Superior temporal gyrus (tissue), 1 donor: ENCODE measurements at regions not wholly inside any gene's neighbourhood (a gene's known extent, or its start where the extent isn't known, plus 50 kb on each side); places are given as distances from the start of the nearest gene placed in this dataset.
"Not testable (repeated sequence)": the region's sequence is repeated elsewhere in the genome, so short reads cannot be mapped to it uniquely, and the experiment has no call there.

ENCODE experiments used
- DNase-seq: peaks from one replicate; pipeline ENCODE4 v3.0.0-alpha.2; 2016; ENCODE audit errors: extremely low spot score

DNA sequence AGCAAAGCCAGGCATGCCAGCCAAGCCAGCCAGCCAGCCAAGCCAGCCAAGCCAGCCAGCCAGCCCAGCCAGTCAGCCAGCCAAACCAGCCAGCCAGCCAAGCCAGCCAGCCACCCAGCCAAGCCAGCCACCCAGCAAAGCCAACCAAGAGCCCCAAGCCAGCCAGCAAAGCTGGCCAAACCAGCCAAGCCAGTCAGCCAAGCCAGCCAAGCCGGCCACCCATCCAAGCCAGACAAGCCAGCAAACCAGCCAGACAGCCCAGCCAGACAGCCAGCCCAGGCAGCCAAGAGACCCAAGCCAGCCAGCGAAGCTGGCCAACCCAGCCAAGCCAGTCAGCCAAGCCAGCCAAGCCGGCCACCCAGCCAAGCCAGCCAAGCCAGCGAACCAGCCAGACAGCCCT lies 338.3 kb upstream of the PLGLB2 start:
- not testable (repeated sequence) for DNase-seq

DNA sequence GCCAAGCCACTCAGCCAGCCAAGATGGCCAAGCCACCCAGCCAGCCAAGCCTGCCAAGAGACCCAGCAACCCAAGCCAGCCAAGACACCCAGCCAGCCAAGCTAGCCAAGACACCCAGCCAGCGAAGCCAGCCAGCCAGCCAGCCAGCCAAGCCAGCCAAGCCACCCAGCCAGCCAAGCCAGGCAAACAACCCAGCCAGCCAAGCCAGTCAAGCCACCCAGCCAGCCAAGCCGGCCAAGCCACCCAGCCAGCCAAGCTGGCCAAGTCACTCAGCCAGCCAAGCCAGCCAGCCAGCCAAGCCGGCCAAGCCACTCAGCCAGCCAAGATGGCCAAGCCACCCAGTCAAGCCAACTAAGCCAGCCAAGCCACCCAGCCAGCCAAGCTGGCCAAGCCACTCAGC lies 337.5 kb upstream of the PLGLB2 start:
- not testable (repeated sequence) for DNase-seq

GRCh38 chr2:87412036-87412820 lies 335.7 kb upstream of the PLGLB2 start:
- DNase-seq: not testable (repeated sequence)

DNA sequence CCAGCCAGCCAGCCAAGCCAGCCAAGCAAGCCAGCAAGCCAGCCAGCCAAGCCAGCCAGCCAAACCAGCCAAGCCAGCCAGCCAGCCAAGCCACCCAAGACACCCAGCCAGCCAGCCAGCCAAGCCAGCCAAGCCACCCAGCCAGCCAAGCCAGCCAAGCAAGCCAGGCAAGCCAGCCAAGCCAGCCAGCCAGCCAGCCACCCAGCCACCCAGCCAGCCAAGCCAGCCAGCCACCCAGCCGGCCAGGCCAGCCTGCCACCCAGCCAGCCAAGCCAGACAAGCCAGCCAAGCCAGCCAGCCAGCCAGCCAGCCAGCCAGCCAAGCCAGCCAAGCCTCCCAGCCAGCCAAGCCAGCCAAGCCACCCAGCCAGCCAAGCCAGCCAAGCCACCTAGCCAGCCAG lies 333.6 kb upstream of the PLGLB2 start:
- not testable (repeated sequence) for DNase-seq

- DNase-seq: not testable (repeated sequence)
Observed at GRCh38 chr2:87414795-87415570, 332.9 kb upstream of the PLGLB2 start.

DNA sequence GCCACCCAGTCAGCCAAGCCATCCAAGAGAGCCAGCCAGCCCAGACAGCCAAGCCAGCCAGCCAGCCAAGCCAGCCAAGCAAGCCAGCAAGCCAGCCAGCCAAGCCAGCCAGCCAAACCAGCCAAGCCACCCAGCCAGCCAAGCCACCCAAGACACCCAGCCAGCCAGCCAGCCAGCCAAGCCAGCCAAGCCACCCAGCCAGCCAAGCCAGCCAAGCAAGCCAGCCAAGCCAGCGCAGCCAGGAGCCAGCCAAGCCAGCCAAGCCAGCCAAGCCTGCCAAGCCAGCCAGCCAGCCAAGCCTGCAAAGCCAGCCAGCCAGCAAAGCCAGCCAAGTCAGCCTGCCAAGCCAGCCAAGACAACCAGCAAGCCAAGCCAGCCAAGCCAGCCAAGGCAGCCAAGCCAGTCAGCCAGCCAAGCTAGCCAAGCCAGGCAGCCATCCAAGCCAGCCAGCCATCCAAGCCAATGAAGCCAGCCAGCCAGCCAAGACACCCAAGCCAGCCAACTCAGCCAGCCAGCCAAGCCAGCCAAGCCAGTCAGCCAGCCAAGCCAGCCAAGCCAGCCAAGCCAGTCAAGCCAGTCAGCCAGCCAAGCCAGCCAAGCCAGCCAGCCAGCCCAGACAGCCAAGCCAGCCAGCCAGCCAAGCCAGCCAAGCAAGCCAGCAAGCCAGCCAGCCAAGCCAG lies 332.2 kb upstream of the PLGLB2 start:
- not testable (repeated sequence) for DNase-seq

- not testable (repeated sequence) for DNase-seq
Observed at GRCh38 chr2:87416266-87416592, 331.7 kb upstream of the PLGLB2 start.

GRCh38 chr2:87417147-87417546 lies 330.7 kb upstream of the PLGLB2 start:
- not testable (repeated sequence) for DNase-seq

- DNase-seq: not testable (repeated sequence)
Observed at GRCh38 chr2:87417742-87418567, 329.9 kb upstream of the PLGLB2 start.

GRCh38 chr2:87418823-87419822 lies 328.8 kb upstream of the PLGLB2 start:
- DNase-seq: not testable (repeated sequence)

DNA sequence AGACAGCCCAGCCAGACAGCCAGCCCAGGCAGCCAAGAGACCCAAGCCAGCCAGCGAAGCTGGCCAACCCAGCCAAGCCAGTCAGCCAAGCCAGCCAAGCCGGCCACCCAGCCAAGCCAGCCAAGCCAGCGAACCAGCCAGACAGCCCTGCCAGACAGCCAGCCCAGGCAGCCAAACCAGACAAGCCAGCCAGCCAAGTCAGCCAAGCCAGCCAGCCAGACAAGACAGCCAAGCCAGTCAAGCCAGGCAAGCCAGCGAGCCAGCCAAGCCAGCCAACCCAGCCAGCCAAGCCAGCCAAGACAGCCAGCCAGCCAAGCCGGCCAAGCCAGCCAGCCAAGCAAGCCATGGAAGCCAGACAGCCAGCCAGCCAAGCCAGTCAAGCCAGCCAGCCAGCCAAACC lies 327.9 kb upstream of the PLGLB2 start:
- DNase-seq: not testable (repeated sequence)

DNA sequence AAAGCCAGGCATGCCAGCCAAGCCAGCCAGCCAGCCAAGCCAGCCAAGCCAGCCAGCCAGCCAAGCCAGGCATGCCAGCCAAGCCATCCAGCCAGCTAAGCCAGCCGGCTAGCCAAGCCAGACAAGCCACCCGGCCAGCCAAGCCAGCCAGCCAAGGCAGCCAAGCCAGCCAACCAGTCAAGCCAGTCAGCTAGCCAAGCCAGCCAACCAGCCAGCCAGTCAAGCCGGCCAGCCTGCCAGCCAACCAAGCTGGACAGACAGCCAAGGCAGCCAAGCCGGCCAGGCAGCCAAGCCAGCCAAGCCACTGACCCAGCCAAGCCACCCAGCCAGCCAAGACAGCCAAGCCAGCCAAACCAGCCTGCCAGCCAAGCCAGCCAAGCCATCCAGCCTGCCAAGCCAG lies 326.9 kb upstream of the PLGLB2 start:
- not testable (repeated sequence) for DNase-seq

- not testable (repeated sequence) for DNase-seq
Observed at GRCh38 chr2:87423796-87424762, 323.8 kb upstream of the PLGLB2 start.

- not testable (repeated sequence) for DNase-seq
Observed at GRCh38 chr2:87424763-87425154, 323.1 kb upstream of the PLGLB2 start.

DNA sequence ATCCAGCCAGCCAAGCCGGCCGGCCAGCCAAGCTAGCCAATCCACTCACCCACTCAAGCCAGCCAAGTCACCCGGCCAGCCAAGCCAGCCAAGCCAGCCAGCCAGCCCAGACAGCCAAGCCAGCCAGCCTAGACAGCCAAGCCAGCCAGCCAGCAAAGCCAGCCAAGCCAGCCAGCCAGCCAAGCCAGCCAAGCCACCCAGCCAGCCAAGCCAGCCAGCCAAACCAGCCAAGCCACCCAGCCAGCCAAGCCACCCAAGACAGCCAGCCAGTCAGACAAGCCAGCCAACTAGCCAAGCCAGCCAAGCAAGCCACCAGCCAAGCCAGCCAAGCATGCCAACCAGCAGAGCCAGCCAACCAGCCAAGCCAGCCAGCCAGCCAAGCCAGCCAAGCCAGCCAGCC lies 322.7 kb upstream of the PLGLB2 start:
- DNase-seq: not testable (repeated sequence)

GRCh38 chr2:87425717-87426116 lies 322.2 kb upstream of the PLGLB2 start:
- DNase-seq: not testable (repeated sequence)

GRCh38 chr2:87428452-87429130 lies 319.3 kb upstream of the PLGLB2 start:
- not testable (repeated sequence) for DNase-seq

- not testable (repeated sequence) for DNase-seq
Observed at GRCh38 chr2:87429206-87429930, 318.5 kb upstream of the PLGLB2 start.
